GM23338 (cell line): ENCODE measurements at regions not wholly inside any gene's neighbourhood (a gene's known extent, or its start where the extent isn't known, plus 50 kb on each side); places are given as distances from the start of the nearest gene placed in this dataset.

Experiments used
- ATAC-seq: fragments of 200-7000 bp; cut with Tn5 transposase; 3 replicates; pipeline ENCODE4 v1.9.1; 2020
- DNase-seq: peaks from one replicate; pipeline ENCODE4 v3.0.0-alpha.2; 2015; ENCODE audit warnings: low spot score
- H2AFZ ChIP-seq: fragments of 200-600 bp; sonication (generic); 2 replicates; pipeline ENCODE4 v1.8.0; 2016; ENCODE audit warnings: antibody characterized with exemption, mild to moderate bottlenecking, moderate library complexity
- H3F3A ChIP-seq: fragments of 200-600 bp; sonication (generic); replicated peaks from 2 replicates; pipeline ENCODE4 v1.8.0; 2017; ENCODE audit warnings: antibody characterized with exemption, mixed run types, low read depth
- H3K27ac ChIP-seq: fragments of 200-600 bp; sonication (generic); 2 replicates; pipeline ENCODE4 v1.6.1; 2016; ENCODE audit warnings: low read depth
- H3K27me3 ChIP-seq: fragments of 200-600 bp; sonication (generic); 2 replicates; pipeline ENCODE4 v1.8.0; 2016; ENCODE audit warnings: mild to moderate bottlenecking, mixed run types, moderate library complexity; ENCODE audit not compliant: insufficient read depth
- H3K36me3 ChIP-seq: fragments of 200-600 bp; sonication (generic); 2 replicates; pipeline ENCODE4 v1.8.0; 2016; ENCODE audit warnings: mild to moderate bottlenecking; ENCODE audit not compliant: insufficient read depth
- H3K4me1 ChIP-seq: fragments of 200-600 bp; sonication (generic); 2 replicates; pipeline ENCODE4 v1.8.0; 2016; ENCODE audit warnings: mild to moderate bottlenecking, moderate library complexity; ENCODE audit not compliant: insufficient read depth
- H3K4me2 ChIP-seq: fragments of 200-600 bp; sonication (generic); 2 replicates; pipeline ENCODE4 v1.7.1; 2017; ENCODE audit warnings: mixed run types
- H3K4me3 ChIP-seq: fragments of 200-600 bp; sonication (generic); 2 replicates; pipeline ENCODE4 v1.6.1; 2016; ENCODE audit warnings: mixed run types
- H3K79me2 ChIP-seq: fragments of 200-600 bp; sonication (generic); replicated peaks from 2 replicates; pipeline ENCODE4 v1.8.0; 2017; ENCODE audit warnings: mild to moderate bottlenecking; ENCODE audit not compliant: insufficient read depth
- H3K9me2 ChIP-seq: fragments of 200-600 bp; sonication (generic); 2 replicates; pipeline ENCODE4 v1.8.0; 2017; ENCODE audit not compliant: insufficient read depth
- H4K20me1 ChIP-seq: fragments of 200-600 bp; sonication (generic); replicated peaks from 2 replicates; pipeline ENCODE4 v1.8.0; 2017; ENCODE audit warnings: mild to moderate bottlenecking; ENCODE audit not compliant: insufficient read depth
- H3K27ac Mint-ChIP-seq: 2 replicates; pipeline ENCODE4 v1.8.0; 2020; ENCODE audit warnings: inconsistent platforms, mild to moderate bottlenecking, moderate library complexity, mixed read lengths
- H3K27me3 Mint-ChIP-seq: 3 replicates; pipeline ENCODE4 v1.8.0; 2022; ENCODE audit warnings: low read depth, mild to moderate bottlenecking, moderate library complexity, mixed read lengths, inconsistent platforms; ENCODE audit not compliant: insufficient read depth, poor library complexity
- H3K36me3 Mint-ChIP-seq: 3 replicates; pipeline ENCODE4 v1.8.0; 2021; ENCODE audit warnings: low read depth, mild to moderate bottlenecking, inconsistent platforms, moderate library complexity, mixed read lengths
- H3K4me1 Mint-ChIP-seq: 3 replicates; pipeline ENCODE4 v1.8.0; 2020; ENCODE audit warnings: mild to moderate bottlenecking, inconsistent platforms, mixed read lengths
- H3K4me3 Mint-ChIP-seq: 3 replicates; pipeline ENCODE4 v1.8.0; 2021; ENCODE audit warnings: moderate library complexity, mild to moderate bottlenecking, inconsistent platforms, mixed read lengths
- H3K9me3 Mint-ChIP-seq: 3 replicates; pipeline ENCODE4 v1.8.0; 2020; ENCODE audit warnings: moderate library complexity, mild to moderate bottlenecking, inconsistent platforms, mixed read lengths
- CREB1 ChIP-seq: fragments of 250-450 bp; sonication (Bioruptor Pico); IDR thresholded peaks from 2 replicates; pipeline ENCODE4 v1.5.0; 2020; ENCODE audit warnings: low read depth, mild to moderate bottlenecking, moderate library complexity
- CTCF ChIP-seq, 2 experiments: fragments of 200-600 bp in 1 of 2; sonication (generic) in 1 of 2; conservative IDR thresholded peaks; 2 replicates each; pipeline versions ENCODE4 v1.5.1 to v1.6.1; 2016 to 2017; ENCODE audit warnings: antibody characterized with exemption in 2 of 2, low read depth in 2 of 2, mild to moderate bottlenecking in 2 of 2, moderate library complexity in 1 of 2
- ETS1 ChIP-seq: IDR thresholded peaks from 2 replicates; pipeline ENCODE4 v1.6.1; 2016; ENCODE audit warnings: antibody characterized with exemption
- EZH2 ChIP-seq: fragments of 200-600 bp; sonication (generic); IDR thresholded peaks from one replicate; pipeline ENCODE4 v1.8.0; 2017; ENCODE audit warnings: antibody characterized with exemption, mild to moderate bottlenecking, low read depth; ENCODE audit not compliant: unreplicated experiment
- EZH2phosphoT487 ChIP-seq: fragments of 200-600 bp; sonication (generic); IDR thresholded peaks from one replicate; pipeline ENCODE4 v1.8.1; 2018; ENCODE audit warnings: antibody characterized with exemption; ENCODE audit not compliant: unreplicated experiment
- JUNB ChIP-seq: IDR thresholded peaks from one replicate; pipeline ENCODE4 v1.6.1; 2016; ENCODE audit warnings: antibody characterized with exemption; ENCODE audit not compliant: unreplicated experiment
- NANOG ChIP-seq: IDR thresholded peaks from 2 replicates; pipeline ENCODE4 v1.6.1; 2016; ENCODE audit warnings: antibody characterized with exemption, borderline replicate concordance
- POLR2AphosphoS5 ChIP-seq: IDR thresholded peaks from 2 replicates; pipeline ENCODE4 v1.6.1; 2016; ENCODE audit warnings: antibody characterized with exemption, low read depth
- REST ChIP-seq: IDR thresholded peaks from one replicate; pipeline ENCODE4 v1.6.1; 2018; ENCODE audit warnings: antibody characterized with exemption; ENCODE audit not compliant: unreplicated experiment
- STAT1 ChIP-seq: IDR thresholded peaks from one replicate; pipeline ENCODE4 v1.6.1; 2016; ENCODE audit warnings: antibody characterized with exemption; ENCODE audit not compliant: unreplicated experiment
- ZNF114 ChIP-seq: fragments of 250-450 bp; sonication (Bioruptor Pico); IDR thresholded peaks from 2 replicates; pipeline ENCODE4 v1.5.0; 2020; ENCODE audit warnings: mild to moderate bottlenecking, moderate library complexity
- ZNF331 ChIP-seq: fragments of 250-450 bp; sonication (Bioruptor Pico); IDR thresholded peaks from 2 replicates; pipeline ENCODE4 v1.5.0; 2020; ENCODE audit warnings: low read depth, mild to moderate bottlenecking, moderate library complexity
- ZNF462 ChIP-seq: fragments of 250-450 bp; sonication (Bioruptor Pico); IDR thresholded peaks from 2 replicates; pipeline ENCODE4 v1.5.0; 2020; ENCODE audit warnings: mild to moderate bottlenecking, moderate library complexity

- no peaks in the 10 kb centered on the region for H3K79me2 ChIP-seq
- 0 out of 2 replicates have a peak, but pooled peaks cover 5% of the 10 kb centered on the region for H3K9me2 ChIP-seq
- H3F3A ChIP-seq, result no peaks in the 10 kb centered on the region
- Mint-ChIP-seq H3K4me1 (peaks cover 10% of the 10 kb centered on the region; the same call in 2 of the 3 replicates), H3K27ac (no peak overlapping the region; the same call in 1 of the 2 replicates), H3K27me3 (peaks cover 2% of the 10 kb centered on the region), H3K4me3 (no peak overlapping the region), H3K9me3 (peaks cover 3% of the 10 kb centered on the region; the same call in 1 of the 3 replicates), H3K36me3 (no peaks in the 10 kb centered on the region; the same call in 2 of the 3 replicates)
- peaks cover 9% of the 10 kb centered on the region; the same call in 1 of the 2 replicates for H3K4me1 ChIP-seq
- ATAC-seq, result no peak
- no peaks in the 10 kb centered on the region for H3K27me3 ChIP-seq
- no peak for TF ChIP-seq NANOG
- no peak for TF ChIP-seq CREB1 (CRISPR knock-in tag)
- no peak for TF ChIP-seq EZH2phosphoT487
- TF ChIP-seq REST, result no peak
- no peak for TF ChIP-seq JUNB
- TF ChIP-seq ETS1, result no peak
- no peak for TF ChIP-seq EZH2
- no peak for TF ChIP-seq ZNF462 (CRISPR knock-in tag)
- no peak for TF ChIP-seq CTCF (conservative IDR thresholded peaks at IDR 0.05; ENCODE audit: low read depth in 2 of 2)
- no peak for TF ChIP-seq ZNF331 (CRISPR knock-in tag)
- TF ChIP-seq ZNF114, result no peak
- TF ChIP-seq POLR2AphosphoS5, result no peak
- TF ChIP-seq STAT1, result no peak
- no peak overlapping the region; the same call in 1 of the 2 replicates for H2AFZ ChIP-seq
- no peak overlapping the region for H3K4me2 ChIP-seq
- no peaks in the 10 kb centered on the region for H3K36me3 ChIP-seq
- H3K4me3 ChIP-seq, result no peak overlapping the region
- no peak overlapping the region for H3K27ac ChIP-seq
- H4K20me1 ChIP-seq, result no peaks in the 10 kb centered on the region
- no peak for DNase-seq
Observed at GRCh38 chr2:122491011-122491410, 735.6 kb downstream of the TSN start.
